Activated CD4-positive, alpha-beta T cell treated with anti-CD3 and anti-CD28 coated beads, Interleukin-10, Interleukin-2, amounts not matched to agents 100 ng/mL and 50 ng/mL, durations not matched to agents 16 hours and 8 hours (primary cell): ENCODE measurements at regions not wholly inside any gene's neighbourhood (a gene's known extent, or its start where the extent isn't known, plus 50 kb on each side); places are given as distances from the start of the nearest gene placed in this dataset.

Experiments used
- DNase-seq: peaks from one replicate; pipeline ENCODE4 v3.0.0-alpha.2; 2020

DNA sequence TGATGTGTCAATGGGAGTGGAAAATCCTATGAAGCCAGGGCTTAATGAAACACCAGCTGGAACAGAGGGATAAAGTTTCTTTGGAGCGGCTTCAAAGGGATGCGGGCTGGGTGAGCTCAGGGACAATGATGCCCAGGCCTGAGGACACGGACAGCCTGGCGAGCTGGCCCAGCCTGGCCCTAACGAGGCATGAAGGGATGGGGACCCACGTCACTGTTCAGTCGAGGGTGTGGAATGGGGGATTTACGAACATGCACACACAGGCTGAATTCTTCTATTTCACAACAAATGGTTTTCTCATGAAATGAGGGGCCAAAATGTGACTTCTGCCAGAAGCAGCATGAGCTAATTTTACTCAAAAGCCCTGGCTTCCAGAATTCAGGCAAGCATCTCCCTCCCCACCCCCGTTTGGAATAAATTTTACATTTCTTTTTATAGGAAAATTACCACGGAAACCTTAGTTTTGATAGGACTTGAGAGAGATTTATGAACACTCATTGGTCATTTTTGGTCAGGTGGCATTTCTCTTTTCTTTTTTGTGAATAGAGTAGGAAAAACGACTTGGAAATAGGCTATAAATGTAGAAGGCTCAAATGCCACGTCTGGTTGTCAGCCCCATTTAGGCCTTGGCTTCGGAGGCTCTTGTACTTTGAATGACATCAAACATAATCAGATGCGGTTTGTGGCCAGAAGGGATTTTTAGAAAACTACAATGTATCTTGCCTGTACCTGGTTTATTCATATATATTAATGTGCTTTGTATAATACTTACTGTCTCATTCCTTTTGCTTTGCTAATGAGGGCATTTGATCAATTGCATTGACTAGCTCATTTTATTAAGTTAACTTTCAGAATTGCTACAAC is 893.8 kb upstream of the CELF4 start:
- no peak for DNase-seq

- no peak for DNase-seq
These were observed 893.1 kb upstream of the CELF4 start for GRCh38 chr18:38458698-38459097.

DNA sequence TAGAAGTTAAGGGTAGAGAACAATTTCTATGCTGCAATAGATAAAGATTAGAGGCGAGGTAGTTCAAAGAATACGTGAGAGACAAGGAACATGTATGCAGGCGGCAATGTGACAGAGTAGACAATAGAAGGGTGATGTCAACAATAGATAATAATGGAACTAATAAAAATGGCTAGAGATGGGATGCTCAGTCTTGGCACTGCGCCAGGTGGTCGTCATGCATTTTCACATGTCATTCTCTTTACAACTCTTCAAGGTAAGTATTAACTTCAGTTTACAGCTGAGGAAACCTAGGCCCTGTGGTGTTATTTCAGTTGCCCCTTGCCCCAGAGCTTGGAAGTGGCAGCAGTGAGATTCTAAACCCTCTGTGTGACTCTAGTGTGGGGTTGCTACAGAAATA is 890.7 kb upstream of the CELF4 start:
- no peak for DNase-seq

DNA sequence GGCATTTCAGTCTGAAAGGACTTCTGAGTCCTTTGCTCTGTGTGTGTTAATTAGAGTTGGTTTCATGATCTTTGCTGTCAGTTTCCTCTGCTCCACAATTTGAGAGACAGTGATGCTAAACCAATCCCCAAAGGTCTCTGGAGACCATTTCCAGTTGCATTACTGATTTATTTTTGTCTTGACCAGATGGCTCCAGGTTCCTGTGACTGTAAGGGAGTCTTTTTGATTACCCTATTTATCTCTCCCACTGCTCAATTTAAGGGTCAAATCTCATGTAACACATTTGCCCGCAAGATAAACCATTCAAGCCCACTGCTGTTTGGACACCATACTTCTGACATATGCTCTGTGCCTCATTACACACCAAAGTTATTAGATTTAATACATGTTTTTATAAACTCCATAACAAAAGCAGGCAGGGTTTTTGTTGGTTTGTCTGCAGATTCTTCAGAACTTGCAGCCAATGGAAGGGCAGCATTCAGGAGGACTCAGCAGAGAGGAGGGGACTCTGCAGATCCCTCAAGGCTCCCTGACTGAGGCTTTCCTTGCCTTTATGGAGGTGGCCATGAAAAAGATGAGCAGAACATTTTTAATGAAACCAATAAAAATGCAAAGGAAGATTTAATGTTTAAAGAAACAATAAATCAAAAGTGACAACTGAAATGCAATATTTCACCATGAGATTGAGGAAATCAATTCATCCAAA is 889.3 kb upstream of the CELF4 start:
- DNase-seq, result no peak

DNA sequence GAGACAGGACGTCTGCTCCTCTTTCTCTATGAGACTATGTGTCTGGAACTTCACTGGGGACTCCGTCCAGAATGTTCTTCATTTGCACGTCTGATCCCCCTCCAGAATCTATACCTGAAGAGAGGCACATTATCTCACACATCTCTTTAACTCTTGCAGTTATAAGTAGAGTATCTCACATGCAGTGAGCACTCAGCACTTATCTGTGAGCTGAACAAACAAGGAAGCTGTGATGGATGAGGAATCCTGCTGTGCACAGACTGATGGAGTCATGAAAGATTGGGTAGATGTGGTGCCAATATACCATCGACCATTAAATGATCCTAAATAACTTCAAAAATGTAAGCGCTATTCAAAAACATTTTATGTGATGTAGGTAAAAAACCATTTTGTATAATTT is 888.3 kb upstream of the CELF4 start:
- no peak for DNase-seq

- DNase-seq, result no peak
These were observed 885.3 kb upstream of the CELF4 start for GRCh38 chr18:38450876-38451275.

DNA sequence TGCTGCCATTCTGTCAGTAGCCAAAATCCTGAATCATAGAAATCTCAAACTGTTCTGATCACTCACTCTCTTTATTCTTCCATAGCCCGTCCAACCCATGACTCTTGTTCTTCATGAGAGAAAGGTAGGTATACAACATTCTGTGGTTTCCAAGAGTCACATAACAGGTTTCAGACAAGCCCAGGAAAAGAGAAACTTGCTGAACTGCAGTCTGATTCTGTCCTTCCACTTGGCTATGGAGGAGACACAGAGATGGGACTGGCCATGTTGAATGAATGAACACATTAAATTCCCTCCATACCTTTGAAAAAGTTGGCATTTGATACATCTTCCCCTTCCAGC is 880.2 kb upstream of the CELF4 start:
- no peak for DNase-seq

GRCh38 chr18:38444971-38445803 is 879.6 kb upstream of the CELF4 start:
- no peak for DNase-seq

GRCh38 chr18:38427736-38428135 is 862.1 kb upstream of the CELF4 start:
- DNase-seq, result no peak

GRCh38 chr18:38427234-38427633 is 861.6 kb upstream of the CELF4 start:
- no peak for DNase-seq

- DNase-seq, result no peak
These were observed 856.4 kb upstream of the CELF4 start for GRCh38 chr18:38421872-38422615.

DNA sequence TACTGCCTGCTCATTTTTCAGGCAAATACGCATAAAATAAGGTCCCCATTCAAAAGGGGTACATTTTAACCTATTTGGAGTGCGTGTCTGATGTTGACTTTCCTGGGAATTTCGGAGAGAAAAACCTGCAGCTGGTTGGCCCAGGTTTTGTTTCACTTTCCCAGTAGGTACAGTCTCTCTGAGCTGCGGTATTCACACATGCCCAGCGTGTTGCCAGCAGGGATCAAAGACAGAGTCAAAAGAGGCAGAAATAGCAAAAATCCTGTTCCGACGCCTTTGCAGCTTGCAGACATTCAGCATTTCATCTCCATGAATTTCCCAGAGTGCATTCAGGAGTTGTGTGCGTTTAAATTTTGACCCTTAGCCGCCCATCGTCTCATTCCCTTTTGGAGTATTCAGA is 855.4 kb upstream of the CELF4 start:
- DNase-seq, result no peak

- no peak for DNase-seq
These were observed 855.0 kb upstream of the CELF4 start for GRCh38 chr18:38420611-38421010.

DNA sequence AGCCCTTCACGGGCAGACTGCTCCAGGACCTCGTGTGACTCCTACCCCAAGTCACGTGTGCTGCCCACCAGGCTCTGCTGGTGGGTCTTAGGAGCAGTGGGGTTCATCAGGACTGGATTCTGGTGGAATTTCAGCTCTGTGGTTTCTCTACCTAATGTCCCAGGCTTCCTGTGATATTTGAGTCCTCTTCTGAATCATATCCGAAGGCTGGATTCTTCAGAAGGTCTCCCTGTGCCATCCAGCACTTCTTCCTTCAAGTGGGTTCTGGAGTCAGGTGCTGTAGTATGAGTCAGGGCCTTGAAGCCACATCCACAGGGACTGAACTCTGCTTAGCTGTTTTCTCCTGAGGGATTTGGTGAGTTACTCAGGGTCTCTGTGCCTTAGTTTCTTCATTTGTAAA is 850.2 kb upstream of the CELF4 start:
- DNase-seq, result no peak

DNA sequence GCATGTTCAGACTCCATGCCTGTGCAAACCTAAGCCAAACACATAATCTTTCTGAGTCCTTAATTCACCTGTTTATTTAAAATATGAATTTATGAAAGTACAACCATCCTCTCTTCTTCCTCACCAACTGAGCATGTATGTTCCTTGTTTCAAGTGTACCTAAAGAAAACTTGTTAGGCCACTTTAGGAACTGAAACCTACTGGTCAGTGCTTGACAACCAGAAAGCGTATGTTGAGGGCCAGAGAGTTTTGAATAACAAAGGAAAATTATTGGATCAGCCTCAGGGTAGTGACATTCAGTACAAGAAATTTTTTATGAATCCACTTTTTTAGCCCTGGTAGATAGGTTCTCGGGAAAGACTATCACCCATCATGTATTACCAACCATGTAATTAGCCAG is 847.6 kb upstream of the CELF4 start:
- no peak for DNase-seq

- DNase-seq, result no peak
These were observed 841.0 kb upstream of the CELF4 start for GRCh38 chr18:38406607-38407006.

GRCh38 chr18:38402509-38402908 is 836.9 kb upstream of the CELF4 start:
- DNase-seq, result no peak

GRCh38 chr18:38397094-38397493 is 831.5 kb upstream of the CELF4 start:
- DNase-seq, result no peak

- DNase-seq, result no peak
These were observed 820.5 kb upstream of the CELF4 start for GRCh38 chr18:38386146-38386545.

GRCh38 chr18:38369772-38370690 is 804.4 kb upstream of the CELF4 start:
- DNase-seq, result no peak

DNA sequence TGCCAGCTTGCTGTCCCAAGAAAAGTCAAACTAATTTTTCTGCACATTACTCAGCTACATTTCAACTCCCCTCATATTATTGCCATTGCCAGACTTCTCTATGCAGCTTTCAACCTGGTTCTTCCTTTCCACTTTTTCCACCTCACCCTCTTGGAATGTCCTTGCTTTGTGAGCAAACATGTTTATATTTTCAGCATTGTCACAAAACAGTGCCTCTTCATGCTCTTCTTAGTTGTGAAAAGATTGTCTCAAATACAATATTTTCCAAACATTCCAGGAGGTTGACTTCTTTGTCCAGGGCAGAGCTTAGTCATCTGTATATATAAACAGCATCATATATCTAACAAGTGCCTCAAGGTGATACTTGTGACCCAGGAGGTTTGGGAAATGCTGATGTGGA is 803.3 kb upstream of the CELF4 start:
- no peak for DNase-seq

GRCh38 chr18:38368246-38368645 is 802.6 kb upstream of the CELF4 start:
- no peak for DNase-seq
